ENCODE measurements at regions not wholly inside any gene's neighbourhood (a gene's known extent, or its start where the extent isn't known, plus 50 kb on each side); places are given as distances from the start of the nearest gene placed in this dataset.

DNA sequence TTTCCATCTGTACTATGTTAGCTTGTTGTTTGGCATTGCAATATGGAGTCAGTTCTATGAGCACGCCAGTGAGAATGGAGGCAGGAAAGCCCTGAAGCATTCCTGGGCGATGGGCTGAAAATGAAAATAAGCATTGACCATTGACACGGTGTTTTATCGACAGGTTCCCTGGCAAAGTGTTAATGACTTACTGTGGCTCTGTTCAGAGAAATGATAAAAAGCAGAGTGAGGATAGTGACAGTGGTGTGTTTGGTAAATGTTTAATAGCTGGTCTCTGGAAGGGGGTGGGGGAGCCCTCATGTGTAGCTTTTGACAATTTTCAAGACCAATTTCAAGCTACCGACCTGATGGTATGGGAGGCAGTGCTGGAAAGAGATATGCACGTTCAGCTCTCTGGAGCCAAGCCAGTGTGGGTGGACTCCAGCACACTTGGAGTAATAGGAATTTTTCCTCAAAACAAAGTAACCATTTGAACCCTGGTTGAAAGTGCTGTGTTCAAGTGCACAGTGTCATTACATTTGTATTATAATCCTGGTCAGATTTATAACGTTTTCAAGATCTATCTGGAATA, 341.7 kb upstream of the ROBO2 start:
- Histone ChIP-seq H3K4me1 (no peaks in the 10 kb centered on the region), H3K4me3 (no peak overlapping the region), H3K9me3 (no peaks in the 10 kb centered on the region), H3K27ac (no peak overlapping the region), H3K27me3 (no peaks in the 10 kb centered on the region), H3K36me3 (no peaks in the 10 kb centered on the region)
- intact Hi-C loops (cut with DNase I; ENCODE audit: low total_unique reads) (no loop called here), in situ Hi-C loops (cut with MboI; ENCODE audit: low pct_ligation_motif_present in 1 of 4, low pct_unique_long_range_greater_than_20kb in 1 of 4, low sequenced_read_pairs in 3 of 4) (no loop called here)
- 50 to 71% methylated on average over 4 to 7 of the region's 7 CpGs for WGBS, 2 donors (ENCODE audit: low coverage in 1 of 2)
- TF ChIP-seq POLR2A (IDR thresholded peaks at IDR 0.05): no peak
- TF ChIP-seq, protein P1, sequence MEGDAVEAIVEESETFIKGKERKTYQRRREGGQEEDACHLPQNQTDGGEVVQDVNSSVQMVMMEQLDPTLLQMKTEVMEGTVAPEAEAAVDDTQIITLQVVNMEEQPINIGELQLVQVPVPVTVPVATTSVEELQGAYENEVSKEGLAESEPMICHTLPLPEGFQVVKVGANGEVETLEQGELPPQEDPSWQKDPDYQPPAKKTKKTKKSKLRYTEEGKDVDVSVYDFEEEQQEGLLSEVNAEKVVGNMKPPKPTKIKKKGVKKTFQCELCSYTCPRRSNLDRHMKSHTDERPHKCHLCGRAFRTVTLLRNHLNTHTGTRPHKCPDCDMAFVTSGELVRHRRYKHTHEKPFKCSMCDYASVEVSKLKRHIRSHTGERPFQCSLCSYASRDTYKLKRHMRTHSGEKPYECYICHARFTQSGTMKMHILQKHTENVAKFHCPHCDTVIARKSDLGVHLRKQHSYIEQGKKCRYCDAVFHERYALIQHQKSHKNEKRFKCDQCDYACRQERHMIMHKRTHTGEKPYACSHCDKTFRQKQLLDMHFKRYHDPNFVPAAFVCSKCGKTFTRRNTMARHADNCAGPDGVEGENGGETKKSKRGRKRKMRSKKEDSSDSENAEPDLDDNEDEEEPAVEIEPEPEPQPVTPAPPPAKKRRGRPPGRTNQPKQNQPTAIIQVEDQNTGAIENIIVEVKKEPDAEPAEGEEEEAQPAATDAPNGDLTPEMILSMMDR (IDR thresholded peaks at IDR 0.05): no peak
- TF ChIP-seq EP300 (IDR thresholded peaks at IDR 0.05; ENCODE audit: low read depth): no peak
- no peak for TF ChIP-seq POLR2AphosphoS5 (IDR thresholded peaks at IDR 0.05)
- DNase-seq: no peak

GRCh38 chr3:76699846-76700245, 340.1 kb upstream of the ROBO2 start:
- Histone ChIP-seq H3K4me1 (no peaks in the 10 kb centered on the region), H3K27me3 (no peaks in the 10 kb centered on the region), H3K4me3 (no peak overlapping the region), H3K9me3 (no peaks in the 10 kb centered on the region), H3K36me3 (no peaks in the 10 kb centered on the region), H3K27ac (no peak overlapping the region)
- TF ChIP-seq POLR2A (IDR thresholded peaks at IDR 0.05) (no peak), EP300 (IDR thresholded peaks at IDR 0.05; ENCODE audit: low read depth) (no peak), POLR2AphosphoS5 (IDR thresholded peaks at IDR 0.05) (no peak)
- TF ChIP-seq, protein P1 (IDR thresholded peaks at IDR 0.05): no peak
- intact Hi-C loops (cut with DNase I; ENCODE audit: low total_unique reads) (no loop called here), in situ Hi-C loops (cut with MboI; ENCODE audit: low pct_ligation_motif_present in 1 of 4, low pct_unique_long_range_greater_than_20kb in 1 of 4, low sequenced_read_pairs in 3 of 4) (no loop called here)
- no peak for DNase-seq
- 50% methylated on average over 1 of the region's 1 CpG; no CpG with 5 or more reads in 1 of the 2 donors for WGBS, 2 donors (ENCODE audit: low coverage in 1 of 2)

GRCh38 chr3:76700323-76700722, 339.6 kb upstream of the ROBO2 start:
- Histone ChIP-seq H3K27me3 (no peaks in the 10 kb centered on the region), H3K4me3 (no peak overlapping the region), H3K36me3 (no peaks in the 10 kb centered on the region), H3K27ac (no peak overlapping the region), H3K4me1 (no peaks in the 10 kb centered on the region), H3K9me3 (no peaks in the 10 kb centered on the region)
- DNase-seq: no peak
- TF ChIP-seq POLR2A (IDR thresholded peaks at IDR 0.05) (no peak), EP300 (IDR thresholded peaks at IDR 0.05; ENCODE audit: low read depth) (no peak), POLR2AphosphoS5 (IDR thresholded peaks at IDR 0.05) (no peak)
- TF ChIP-seq, protein P1 (IDR thresholded peaks at IDR 0.05): no peak
- WGBS, 2 donors (ENCODE audit: low coverage in 1 of 2): 74 to 77% methylated on average over 3 of the region's 3 CpGs
- intact Hi-C loops (cut with DNase I; ENCODE audit: low total_unique reads): no loop called here
- in situ Hi-C loops (cut with MboI; ENCODE audit: low pct_ligation_motif_present in 1 of 4, low pct_unique_long_range_greater_than_20kb in 1 of 4, low sequenced_read_pairs in 3 of 4): no loop called here

DNA sequence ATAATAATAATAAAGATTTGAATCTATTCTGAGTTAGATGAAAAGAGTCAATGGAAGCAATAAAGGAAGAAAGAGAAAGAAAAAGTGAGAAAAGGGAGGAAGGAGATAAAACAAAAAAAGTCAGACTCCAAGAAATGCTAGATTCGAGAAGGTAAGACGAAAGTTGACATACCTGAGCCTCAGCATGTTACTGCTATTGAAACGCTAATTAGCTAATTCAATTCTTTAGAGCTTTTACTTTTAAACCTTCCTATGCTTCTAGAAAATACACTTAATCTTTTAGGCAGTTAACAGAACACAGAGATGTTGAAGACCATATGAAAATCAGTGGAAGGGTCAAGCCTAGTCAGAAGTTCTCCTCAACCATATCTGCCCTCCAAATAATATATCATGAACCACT, 337.2 kb upstream of the ROBO2 start:
- intact Hi-C loops (cut with DNase I; ENCODE audit: low total_unique reads) (no loop called here), in situ Hi-C loops (cut with MboI; ENCODE audit: low pct_ligation_motif_present in 1 of 4, low pct_unique_long_range_greater_than_20kb in 1 of 4, low sequenced_read_pairs in 3 of 4) (no loop called here)
- no peak for DNase-seq
- Histone ChIP-seq H3K9me3 (no peaks in the 10 kb centered on the region), H3K27ac (no peak overlapping the region), H3K36me3 (no peaks in the 10 kb centered on the region), H3K4me3 (no peak overlapping the region), H3K4me1 (no peaks in the 10 kb centered on the region), H3K27me3 (no peaks in the 10 kb centered on the region)
- TF ChIP-seq POLR2A (IDR thresholded peaks at IDR 0.05) (no peak), POLR2AphosphoS5 (IDR thresholded peaks at IDR 0.05) (no peak), EP300 (IDR thresholded peaks at IDR 0.05; ENCODE audit: low read depth) (no peak)
- TF ChIP-seq, protein P1 (IDR thresholded peaks at IDR 0.05): no peak
- WGBS, 2 donors (ENCODE audit: low coverage in 1 of 2): 67 to 97% methylated on average over 3 of the region's 3 CpGs

All from transverse colon (tissue), 4 donors.